ENCODE measurements at regions not wholly inside any gene's neighbourhood (a gene's known extent, or its start where the extent isn't known, plus 50 kb on each side); places are given as distances from the start of the nearest gene placed in this dataset.

GRCh38 chr7:68424658-68425297 lies 1173.5 kb upstream of the AUTS2 start:
- BruUV-seq (replicated peaks): no TSS peak
- ChIA-PET POLR2A (ENCODE audit: low non-redundant PET) (no interaction called here), CTCF (no interaction called here)
- H3K36me3 ChIP-seq (ENCODE audit: insufficient read depth, low read length, poor library complexity, severe bottlenecking): no peaks in the 10 kb centered on the region
- H3K9me3 ChIP-seq (ENCODE audit: low read depth, low read length, poor library complexity, severe bottlenecking): no peaks in the 10 kb centered on the region
- no peak overlapping the region for H3K27ac ChIP-seq (ENCODE audit: low read depth, low read length, poor library complexity, severe bottlenecking)
- DNase-seq (ENCODE audit: low spot score): no peak
- H3K4me3 ChIP-seq (ENCODE audit: low read depth, low read length, poor library complexity, severe bottlenecking): no peak overlapping the region
- no peaks in the 10 kb centered on the region for H3K4me1 ChIP-seq (ENCODE audit: insufficient read depth, low read length, poor library complexity, severe bottlenecking)
- TF ChIP-seq CTCF (conservative IDR thresholded peaks at IDR 0.05; ENCODE audit: low read depth, low read length) (no peak), EZH2 (IDR thresholded peaks at IDR 0.05; ENCODE audit: borderline replicate concordance, low read depth, low read length, poor library complexity, severe bottlenecking) (no peak)
- no peaks in the 10 kb centered on the region for H3K27me3 ChIP-seq (replicated peaks; ENCODE audit: insufficient read depth, low read depth, low read length, poor library complexity)
- intact Hi-C loops (cut with micrococcal nuclease; ENCODE audit: unreplicated experiment): no loop called here

GRCh38 chr7:68425377-68425776 lies 1172.9 kb upstream of the AUTS2 start:
- Histone ChIP-seq H3K4me1 (ENCODE audit: insufficient read depth, low read length, poor library complexity, severe bottlenecking) (no peaks in the 10 kb centered on the region), H3K4me3 (ENCODE audit: low read depth, low read length, poor library complexity, severe bottlenecking) (no peak overlapping the region), H3K27ac (ENCODE audit: low read depth, low read length, poor library complexity, severe bottlenecking) (no peak overlapping the region), H3K9me3 (ENCODE audit: low read depth, low read length, poor library complexity, severe bottlenecking) (no peaks in the 10 kb centered on the region), H3K27me3 (replicated peaks; ENCODE audit: insufficient read depth, low read depth, low read length, poor library complexity) (no peaks in the 10 kb centered on the region), H3K36me3 (ENCODE audit: insufficient read depth, low read length, poor library complexity, severe bottlenecking) (no peaks in the 10 kb centered on the region)
- peak; percentile 35 for DNase-seq (ENCODE audit: low spot score)
- intact Hi-C loops (cut with micrococcal nuclease; ENCODE audit: unreplicated experiment): no loop called here
- CTCF ChIA-PET: no interaction called here
- POLR2A ChIA-PET (ENCODE audit: low non-redundant PET): no interaction called here
- BruUV-seq (replicated peaks): no TSS peak
- no peak for TF ChIP-seq EZH2 (IDR thresholded peaks at IDR 0.05; ENCODE audit: borderline replicate concordance, low read depth, low read length, poor library complexity, severe bottlenecking)
- peak; percentile 51 for TF ChIP-seq CTCF (conservative IDR thresholded peaks at IDR 0.05; ENCODE audit: low read depth, low read length)

GRCh38 chr7:68429411-68430117 lies 1168.7 kb upstream of the AUTS2 start:
- CTCF ChIA-PET: no interaction called here
- Histone ChIP-seq H3K9me3 (ENCODE audit: low read depth, low read length, poor library complexity, severe bottlenecking) (no peaks in the 10 kb centered on the region), H3K4me3 (ENCODE audit: low read depth, low read length, poor library complexity, severe bottlenecking) (no peak overlapping the region), H3K36me3 (ENCODE audit: insufficient read depth, low read length, poor library complexity, severe bottlenecking) (no peaks in the 10 kb centered on the region), H3K27me3 (replicated peaks; ENCODE audit: insufficient read depth, low read depth, low read length, poor library complexity) (no peaks in the 10 kb centered on the region), H3K4me1 (ENCODE audit: insufficient read depth, low read length, poor library complexity, severe bottlenecking) (peaks cover 9% of the 10 kb centered on the region), H3K27ac (ENCODE audit: low read depth, low read length, poor library complexity, severe bottlenecking) (no peak overlapping the region)
- DNase-seq (ENCODE audit: low spot score): no peak
- POLR2A ChIA-PET (ENCODE audit: low non-redundant PET): no interaction called here
- TF ChIP-seq EZH2 (IDR thresholded peaks at IDR 0.05; ENCODE audit: borderline replicate concordance, low read depth, low read length, poor library complexity, severe bottlenecking) (no peak), CTCF (conservative IDR thresholded peaks at IDR 0.05; ENCODE audit: low read depth, low read length) (no peak)
- intact Hi-C loops (cut with micrococcal nuclease; ENCODE audit: unreplicated experiment): no loop called here
- no TSS peak for BruUV-seq (replicated peaks)

All from A673 (cell line).